Lung (tissue), 11 donors: ENCODE measurements at regions not wholly inside any gene's neighbourhood (a gene's known extent, or its start where the extent isn't known, plus 50 kb on each side); places are given as distances from the start of the nearest gene placed in this dataset.

Source experiments
- ATAC-seq: fragments of 200-7000 bp; cut with Tn5 transposase; one replicate; pipeline ENCODE4 v1.9.1; 2020; ENCODE audit warnings: moderate number of reproducible peaks; ENCODE audit not compliant: insufficient read depth, low FRiP score
- DNase-seq, 3 donors: peaks; one replicate each; pipeline ENCODE4 v3.0.0-alpha.2; 2013 to 2017
- H3K27ac ChIP-seq, 2 donors: one replicate each; pipeline ENCODE4 v1.5.1; 2013; ENCODE audit warnings: mild to moderate bottlenecking in 2 of 2, moderate library complexity in 2 of 2, control low read depth in 1 of 2, inconsistent platforms in 1 of 2, low read depth in 1 of 2, low read length in 1 of 2
- H3K27me3 ChIP-seq, 3 donors: one replicate each; pipeline ENCODE4 v1.5.1; 2013; ENCODE audit warnings: low read length in 2 of 3; ENCODE audit not compliant: control insufficient read depth in 3 of 3, insufficient read depth in 3 of 3
- H3K36me3 ChIP-seq, 4 donors: one replicate each; pipeline ENCODE4 v1.5.1; 2013; ENCODE audit warnings: low read length in 4 of 4, mild to moderate bottlenecking in 1 of 4, moderate library complexity in 1 of 4; ENCODE audit not compliant: control insufficient read depth in 4 of 4, insufficient read depth in 4 of 4
- H3K4me1 ChIP-seq, 5 donors: one replicate each; pipeline ENCODE4 v1.5.1; 2013; ENCODE audit warnings: low read length in 5 of 5, mild to moderate bottlenecking in 2 of 5, moderate library complexity in 1 of 5; ENCODE audit not compliant: control insufficient read depth in 5 of 5, insufficient read depth in 5 of 5
- H3K4me3 ChIP-seq: one replicate; pipeline ENCODE4 v1.5.1; 2013; ENCODE audit warnings: mild to moderate bottlenecking, control low read depth, moderate library complexity
- H3K9ac ChIP-seq, 2 donors: one replicate each; pipeline ENCODE4 v1.5.1; 2013; ENCODE audit warnings: low read length in 2 of 2, control low read depth in 1 of 2; ENCODE audit not compliant: insufficient read depth in 1 of 2
- H3K9me3 ChIP-seq, 4 donors: one replicate each; pipeline ENCODE4 v1.5.1; 2013; ENCODE audit warnings: low read length in 3 of 4, mild to moderate bottlenecking in 1 of 4, moderate library complexity in 1 of 4; ENCODE audit not compliant: control insufficient read depth in 4 of 4, insufficient read depth in 3 of 4
- CTCF ChIP-seq: IDR thresholded peaks from 2 replicates; pipeline ENCODE4 v1.5.1; 2012; ENCODE audit warnings: mild to moderate bottlenecking; ENCODE audit errors: control extremely low read depth, extremely low read depth
- WGBS, 2 donors: extraction: QIAGEN DNeasy Blood & Tissue Kit; methylation state at CpG; one replicate each; pipeline ENCODE4 v1.1.7; 2013; 5-methylcytosine and 5-hydroxymethylcytosine counted together
- donor health status: control.
- donor health status: control.
- donor health status: Bipolar disorder and iron deficiency.
- donor health status: healthy.
- donor health status: DM: yes; HTN: yes; CAD: no.

GRCh38 chr10:3484306-3485056 lies 300.5 kb downstream of the KLF6 start:
- no peaks in the 10 kb centered on the region for H3K36me3 ChIP-seq
- H3K4me1 ChIP-seq: peaks cover 2 to 15% (median 5%) of the 10 kb centered on the region in 5 donors
- peak; percentile 46 to 63 (median 52) for DNase-seq
- TF ChIP-seq CTCF: no peak
- no peak for ATAC-seq
- no peak overlapping the region for H3K9ac ChIP-seq
- WGBS, 2 donors: 77 to 81% methylated on average over 18 of the region's 18 CpGs
- H3K4me3 ChIP-seq: no peak overlapping the region
- no peaks in the 10 kb centered on the region for H3K27me3 ChIP-seq
- H3K27ac ChIP-seq: no peak overlapping the region
- H3K9me3 ChIP-seq: no peaks in the 10 kb centered on the region

GRCh38 chr10:3482200-3482993 lies 302.6 kb downstream of the KLF6 start:
- ATAC-seq: peak; percentile 78
- Histone ChIP-seq H3K4me3 (no peak overlapping the region), H3K9ac (peak overlapping the region in 1 of 2 donors; percentile 40), H3K9me3 (no peaks in the 10 kb centered on the region), H3K27me3 (no peaks in the 10 kb centered on the region), H3K36me3 (no peaks in the 10 kb centered on the region), H3K4me1 (peaks cover 2 to 15% (median 5%) of the 10 kb centered on the region in 5 donors), H3K27ac (peak overlapping the region; percentile 24 to 37)
- WGBS, 2 donors: 32 to 44% methylated on average over 17 of the region's 17 CpGs
- DNase-seq: peak; percentile 75 to 96 (median 92)
- no peak for TF ChIP-seq CTCF

GRCh38 chr10:3481496-3481895 lies 303.5 kb downstream of the KLF6 start:
- WGBS, 2 donors: 91 to 94% methylated on average over 8 of the region's 8 CpGs

More at GRCh38 chr10:3481496-3481895, 303.5 kb downstream of the KLF6 start:
- no peak for DNase-seq
- no peak overlapping the region for H3K9ac ChIP-seq
- no peaks in the 10 kb centered on the region for H3K36me3 ChIP-seq
- H3K27ac ChIP-seq: no peak overlapping the region
- no peak for TF ChIP-seq CTCF
- ATAC-seq: no peak
- H3K9me3 ChIP-seq: no peaks in the 10 kb centered on the region
- H3K4me1 ChIP-seq: peaks cover 3 to 15% (median 5%) of the 10 kb centered on the region in 5 donors
- H3K4me3 ChIP-seq: no peak overlapping the region
- no peaks in the 10 kb centered on the region for H3K27me3 ChIP-seq
